Endometrium (tissue), 2 donors: ENCODE measurements at regions not wholly inside any gene's neighbourhood (a gene's known extent, or its start where the extent isn't known, plus 50 kb on each side); places are given as distances from the start of the nearest gene placed in this dataset.
"Not testable (repeated sequence)": the region's sequence is repeated elsewhere in the genome, so short reads cannot be mapped to it uniquely, and the experiment has no call there.

Experiments
- FAIRE-seq: peaks from 2 replicates; lab custom pipeline; 2012; peaks lifted over from hg19 to GRCh38; lab: Jason Lieb, UNC
- donor health status: control.
- donor health status: control.

GRCh38 chr22:47533961-47534803 is 771.7 kb downstream of the TBC1D22A start:
- FAIRE-seq = peak; percentile 8

DNA sequence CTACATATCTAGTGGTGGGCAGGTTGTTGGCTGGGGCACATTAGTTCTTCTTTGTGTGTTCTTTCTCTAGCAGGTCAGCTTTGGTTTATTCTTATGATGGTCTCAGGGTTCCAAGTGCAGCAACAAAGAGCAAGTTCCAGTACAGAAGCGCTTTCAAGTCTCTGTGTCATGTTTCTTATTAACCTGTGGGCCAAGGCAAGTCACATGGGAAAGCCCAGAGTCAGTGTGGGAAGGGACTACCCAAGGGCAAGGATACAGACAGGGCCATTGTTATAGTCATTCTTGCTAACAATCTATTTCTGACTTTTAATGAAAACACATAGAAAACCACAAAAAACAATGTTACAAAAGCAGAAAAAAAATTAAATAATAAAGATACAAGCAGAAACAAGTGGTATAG is 754.6 kb downstream of the TBC1D22A start:
- no peak for FAIRE-seq

- FAIRE-seq = no peak
These were observed 753.1 kb downstream of the TBC1D22A start for GRCh38 chr22:47515384-47516125.

GRCh38 chr22:47512617-47513016 is 750.2 kb downstream of the TBC1D22A start:
- no peak for FAIRE-seq

DNA sequence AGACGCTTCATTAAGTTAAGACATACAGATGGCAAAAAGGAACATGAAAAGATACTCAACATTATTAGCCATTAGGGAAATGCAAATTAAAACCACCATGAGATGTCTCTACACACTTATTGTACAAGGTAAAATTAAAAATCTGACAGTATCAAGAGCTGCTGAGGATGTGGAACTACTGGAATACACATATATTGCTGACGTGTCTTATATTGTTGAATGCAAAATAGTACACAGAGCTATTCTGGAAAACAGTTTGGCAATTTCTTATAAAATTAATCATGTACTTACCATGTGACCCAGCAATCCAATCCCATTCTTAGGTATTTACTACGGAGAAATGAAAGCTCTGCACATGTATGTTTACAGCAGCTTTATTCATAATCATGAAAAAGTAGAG is 742.5 kb downstream of the TBC1D22A start:
- FAIRE-seq = no peak

DNA sequence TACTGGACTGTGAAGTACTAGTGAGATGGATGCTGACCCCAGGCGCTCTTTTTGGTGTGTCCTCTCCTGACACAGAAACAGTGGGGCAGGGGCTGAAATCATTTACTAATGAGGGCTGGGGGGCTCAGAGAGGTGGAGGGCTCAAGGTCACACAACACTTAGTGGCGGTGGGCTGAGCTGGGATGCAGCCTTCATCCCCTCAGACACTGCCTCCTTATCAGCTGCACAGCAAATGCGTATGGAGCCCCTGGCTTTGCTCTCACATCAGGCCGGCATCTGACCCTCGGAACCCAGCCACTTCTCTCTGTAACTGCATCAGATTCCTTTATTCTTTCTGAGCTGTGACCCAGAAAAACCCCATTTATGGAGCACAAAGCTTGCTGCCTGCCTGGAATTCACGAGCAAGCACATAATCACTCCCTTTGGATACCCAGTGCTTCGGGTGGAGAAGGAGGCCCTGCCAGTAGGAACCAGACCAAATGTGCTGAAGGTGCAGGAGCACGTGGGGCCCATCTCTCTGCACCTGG is 736.6 kb downstream of the TBC1D22A start:
- FAIRE-seq = no peak

GRCh38 chr22:47497666-47498065 is 735.2 kb downstream of the TBC1D22A start:
- no peak for FAIRE-seq

DNA sequence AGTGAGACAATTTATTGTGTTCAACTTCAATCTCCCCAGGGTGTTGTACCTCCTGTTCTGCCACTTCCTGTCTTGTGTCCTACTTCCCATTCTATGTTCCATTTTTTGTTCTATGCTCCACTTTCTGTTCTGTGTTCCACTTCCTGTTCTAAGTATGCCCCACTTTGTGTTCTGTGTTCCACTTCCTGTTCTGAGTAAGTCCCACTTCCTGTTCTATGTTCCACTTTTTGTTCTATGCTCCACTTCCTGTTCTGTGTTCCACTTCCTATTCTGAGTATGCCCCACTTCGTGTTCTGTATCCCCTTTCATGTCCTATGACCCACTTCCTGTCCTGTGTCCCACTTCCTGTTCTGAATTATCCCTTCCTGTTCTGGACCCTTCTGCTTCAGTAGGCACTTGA is 732.7 kb downstream of the TBC1D22A start:
- FAIRE-seq = no peak

GRCh38 chr22:47488131-47488530 is 725.7 kb downstream of the TBC1D22A start:
- not testable (repeated sequence) for FAIRE-seq

GRCh38 chr22:47486569-47487312 is 724.3 kb downstream of the TBC1D22A start:
- no peak for FAIRE-seq

GRCh38 chr22:47484960-47485569 is 722.6 kb downstream of the TBC1D22A start:
- FAIRE-seq = no peak

GRCh38 chr22:47476231-47476630 is 713.8 kb downstream of the TBC1D22A start:
- peak; percentile 83 for FAIRE-seq

DNA sequence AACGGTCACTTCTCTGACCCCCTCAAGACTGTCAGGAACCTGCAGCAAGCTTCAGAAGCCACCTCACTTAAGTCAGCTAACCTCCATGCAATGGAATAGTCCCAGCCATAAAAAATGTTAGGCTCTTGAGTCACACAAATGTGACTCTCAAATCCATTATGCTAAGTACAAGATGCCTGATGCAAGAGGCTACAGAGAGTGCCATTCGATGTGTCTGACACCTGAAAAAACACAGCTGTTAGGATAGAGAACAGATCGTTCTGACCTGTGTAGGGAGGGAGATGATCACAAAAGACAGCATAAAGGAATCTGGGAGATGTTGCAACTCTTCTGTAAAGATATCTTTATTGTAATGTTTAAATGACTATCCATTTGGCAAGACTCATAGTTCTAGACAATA is 712.4 kb downstream of the TBC1D22A start:
- no peak for FAIRE-seq

DNA sequence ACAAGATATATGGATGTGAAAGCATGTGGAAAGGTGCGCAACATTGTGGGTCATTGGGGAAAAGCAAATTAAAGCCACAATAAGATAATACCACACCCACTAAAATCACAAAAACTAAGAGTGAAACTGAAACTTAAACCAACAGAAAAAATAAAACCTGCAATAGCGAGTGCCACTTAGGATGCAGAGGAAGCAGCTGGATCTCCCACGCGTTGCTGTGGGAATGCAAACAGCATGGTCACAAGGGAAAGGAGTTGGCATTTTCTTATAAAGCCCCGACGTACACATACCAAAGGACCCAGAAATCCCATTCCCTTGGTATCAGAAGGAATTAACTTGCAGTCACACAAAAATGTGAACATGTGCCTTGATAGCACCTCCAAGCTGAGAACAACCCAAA is 712.0 kb downstream of the TBC1D22A start:
- FAIRE-seq = no peak

DNA sequence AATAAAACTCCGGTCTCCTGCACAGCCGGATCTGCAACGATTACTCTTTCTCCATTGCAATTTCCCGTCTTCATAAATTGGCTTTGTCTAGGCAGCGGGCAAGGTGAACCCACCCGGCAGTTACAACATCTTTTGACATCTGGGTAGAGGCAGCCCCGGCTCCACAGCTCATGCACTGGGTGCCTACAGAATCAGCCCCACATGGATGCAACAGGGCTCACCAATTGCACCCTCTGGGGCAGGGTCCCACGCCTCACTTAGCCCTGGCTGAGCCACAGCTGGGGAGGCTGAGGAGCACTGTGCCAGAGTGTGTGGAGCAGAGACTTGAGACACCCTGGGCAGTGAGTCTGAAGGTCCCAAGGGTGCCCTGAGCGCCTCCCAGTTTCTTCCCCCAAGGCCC is 710.2 kb downstream of the TBC1D22A start:
- no peak for FAIRE-seq

GRCh38 chr22:47471406-47471805 is 709.0 kb downstream of the TBC1D22A start:
- no peak for FAIRE-seq

GRCh38 chr22:47465809-47466208 is 703.4 kb downstream of the TBC1D22A start:
- no peak for FAIRE-seq

DNA sequence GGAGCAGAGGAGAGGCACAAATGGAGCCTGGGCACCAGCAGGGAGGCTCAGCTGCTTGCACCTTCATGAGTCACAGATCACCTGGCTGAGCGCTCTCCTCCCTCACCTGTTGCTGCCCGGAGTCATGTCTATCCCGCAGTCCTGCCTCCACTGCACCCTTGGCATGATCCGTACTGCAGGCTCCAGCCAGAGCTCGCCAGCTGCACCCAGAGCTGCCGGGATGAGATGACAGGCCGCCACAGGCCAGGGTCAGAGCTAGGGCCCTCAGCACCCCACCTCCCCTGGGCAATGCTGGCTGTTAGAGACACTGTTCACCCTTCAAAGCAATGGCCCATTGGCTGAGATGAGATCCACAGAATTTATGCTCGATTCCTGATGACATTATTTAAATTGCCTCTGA is 702.8 kb downstream of the TBC1D22A start:
- no peak for FAIRE-seq

GRCh38 chr22:47463220-47463619 is 700.8 kb downstream of the TBC1D22A start:
- no peak for FAIRE-seq

- no peak for FAIRE-seq
These were observed 698.4 kb downstream of the TBC1D22A start for GRCh38 chr22:47460861-47461260.

GRCh38 chr22:47460176-47460575 is 697.7 kb downstream of the TBC1D22A start:
- no peak for FAIRE-seq

DNA sequence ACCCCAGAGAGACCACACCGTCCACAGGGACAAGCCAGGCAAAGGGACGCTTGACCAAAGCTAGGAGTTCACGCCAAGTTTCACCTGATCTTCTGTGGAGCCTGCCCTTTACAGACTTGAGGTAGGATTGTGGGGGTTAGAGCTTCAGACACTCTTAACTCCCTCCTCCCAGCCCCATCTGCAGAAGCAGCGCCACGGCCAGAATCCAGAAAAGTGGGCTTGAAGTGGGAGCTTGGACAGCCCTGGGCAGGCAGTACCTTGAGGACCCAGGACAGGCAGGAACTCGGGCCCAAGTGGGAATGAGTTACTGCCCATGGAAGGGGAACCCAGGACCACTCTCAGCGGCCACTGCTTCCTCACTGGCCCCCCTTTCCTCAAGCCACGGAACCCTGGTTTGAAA is 695.9 kb downstream of the TBC1D22A start:
- FAIRE-seq = no peak
